Vagina (tissue), 2 donors: ENCODE measurements at regions not wholly inside any gene's neighbourhood (a gene's known extent, or its start where the extent isn't known, plus 50 kb on each side); places are given as distances from the start of the nearest gene placed in this dataset.

Experiments used
- POLR2AphosphoS5 ChIP-seq, 2 donors: sonication (generic); formaldehyde crosslinking; IDR thresholded peaks; one replicate each; pipeline ENCODE4 v1.9.0; 2017; ENCODE audit warnings: antibody characterized with exemption in 2 of 2, mild to moderate bottlenecking in 2 of 2, low read depth in 1 of 2; ENCODE audit not compliant: insufficient read depth in 1 of 2
- TF ChIP-seq, protein P1 (sequence below), 3 experiments: fragments of 450-650 bp in 2 of 3; fragments of 200-600 bp in 1 of 3; sonication (generic) in 1 of 3; IDR thresholded peaks; one replicate each; pipeline ENCODE4 v1.5.1; 2017 to 2019; ENCODE audit warnings: antibody characterized with exemption in 3 of 3, mild to moderate bottlenecking in 2 of 3, moderate library complexity in 2 of 3

DNA sequence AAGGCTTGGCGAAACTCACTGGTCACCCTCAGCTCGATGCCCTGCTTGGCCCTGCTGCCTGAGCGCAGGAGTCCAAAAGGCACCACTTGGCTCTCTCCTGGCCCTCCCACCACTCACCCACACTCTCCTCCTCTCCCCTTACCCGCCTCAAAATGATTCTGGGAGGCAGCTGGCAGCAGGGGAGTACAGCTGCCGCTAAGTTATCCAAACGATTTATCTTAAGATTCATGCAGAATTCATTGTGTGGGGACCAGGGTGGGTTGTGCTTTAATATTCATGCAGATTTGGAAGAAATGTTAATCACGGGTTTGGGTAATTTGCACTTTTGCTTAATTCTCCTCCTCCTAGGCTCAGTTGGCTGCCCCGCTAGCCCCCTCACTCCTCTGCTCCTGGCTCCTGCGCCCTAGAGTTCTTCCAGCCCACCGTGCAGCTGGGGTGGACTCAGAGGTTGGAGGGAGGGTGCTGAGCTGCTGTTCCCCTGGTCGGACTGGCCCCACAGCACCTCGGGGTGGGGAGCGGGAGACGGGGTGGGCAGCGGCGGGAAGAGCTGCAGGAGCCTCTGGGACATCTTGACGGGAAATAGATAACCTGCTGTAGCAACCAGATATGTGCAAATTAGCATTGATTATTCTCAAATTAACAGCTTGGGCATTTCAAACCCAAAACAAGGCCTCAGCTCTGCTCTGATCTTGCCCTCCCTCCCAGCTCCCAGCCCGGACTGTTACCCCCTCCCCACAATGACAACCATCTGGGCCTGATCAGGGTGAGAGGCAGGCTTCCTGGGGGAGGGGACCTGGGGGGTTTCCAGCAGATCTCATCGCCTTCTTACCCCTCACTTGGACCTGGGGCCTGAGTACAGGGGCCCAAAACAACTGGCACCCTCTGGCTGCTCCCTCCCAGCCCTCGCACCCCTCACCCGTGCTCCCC is 122.6 kb upstream of the RPL38 start:
- TF ChIP-seq, protein P1, sequence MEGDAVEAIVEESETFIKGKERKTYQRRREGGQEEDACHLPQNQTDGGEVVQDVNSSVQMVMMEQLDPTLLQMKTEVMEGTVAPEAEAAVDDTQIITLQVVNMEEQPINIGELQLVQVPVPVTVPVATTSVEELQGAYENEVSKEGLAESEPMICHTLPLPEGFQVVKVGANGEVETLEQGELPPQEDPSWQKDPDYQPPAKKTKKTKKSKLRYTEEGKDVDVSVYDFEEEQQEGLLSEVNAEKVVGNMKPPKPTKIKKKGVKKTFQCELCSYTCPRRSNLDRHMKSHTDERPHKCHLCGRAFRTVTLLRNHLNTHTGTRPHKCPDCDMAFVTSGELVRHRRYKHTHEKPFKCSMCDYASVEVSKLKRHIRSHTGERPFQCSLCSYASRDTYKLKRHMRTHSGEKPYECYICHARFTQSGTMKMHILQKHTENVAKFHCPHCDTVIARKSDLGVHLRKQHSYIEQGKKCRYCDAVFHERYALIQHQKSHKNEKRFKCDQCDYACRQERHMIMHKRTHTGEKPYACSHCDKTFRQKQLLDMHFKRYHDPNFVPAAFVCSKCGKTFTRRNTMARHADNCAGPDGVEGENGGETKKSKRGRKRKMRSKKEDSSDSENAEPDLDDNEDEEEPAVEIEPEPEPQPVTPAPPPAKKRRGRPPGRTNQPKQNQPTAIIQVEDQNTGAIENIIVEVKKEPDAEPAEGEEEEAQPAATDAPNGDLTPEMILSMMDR (IDR thresholded peaks at IDR 0.05): no peak
- TF ChIP-seq POLR2AphosphoS5 (IDR thresholded peaks at IDR 0.05; ENCODE audit: insufficient read depth in 1 of 2, low read depth in 1 of 2): no peak
